GM12878 (cell line): ENCODE measurements at regions not wholly inside any gene's neighbourhood (a gene's known extent, or its start where the extent isn't known, plus 50 kb on each side); places are given as distances from the start of the nearest gene placed in this dataset.

Experiments used
- ATAC-seq: fragments of 200-7000 bp; cut with Tn5 transposase; 3 replicates; pipeline ENCODE4 v1.9.1; 2020; ENCODE audit warnings: mild to moderate bottlenecking, moderate library complexity
- BruUV-seq: library from RNA; stranded (reverse); fragments of 400-500 nt; replicated peaks from 2 replicates; lab custom pipeline; 2021; lab: Mats Ljungman, UMichigan
- CTCF ChIA-PET: fragments of 300-600 bp; sonication (Branson Sonifier 250); formaldehyde crosslinking; extraction: SDS; loops from one replicate; lab custom pipeline; 2021; ENCODE audit warnings: inconsistent platforms; lab: Yijun Ruan, JAX
- POLR2A ChIA-PET: fragments of 350-600 bp; formaldehyde crosslinking; extraction: SDS; loops from one replicate; lab custom pipeline; 2021; ENCODE audit warnings: inconsistent platforms; lab: Charles Lee
- RAD21 ChIA-PET: fragments of 300-600 bp; sonication (Branson Sonifier 250); formaldehyde crosslinking; loops from one replicate; lab custom pipeline; 2023; ENCODE audit warnings: antibody characterized with exemption; ENCODE audit not compliant: unreplicated experiment; lab: Charles Lee
- SMC1A ChIA-PET: fragments of 300-600 bp; sonication (Branson Sonifier 250); formaldehyde crosslinking; loops from one replicate; lab custom pipeline; 2023; ENCODE audit not compliant: unreplicated experiment, uncharacterized antibody; lab: Charles Lee
- DNase-seq: peaks from one replicate; pipeline ENCODE4 v3.0.0-alpha.2; 2011; ENCODE audit warnings: low read depth, low spot score
- FAIRE-seq: peaks from 3 replicates; lab custom pipeline; 2011; peaks lifted over from hg19 to GRCh38; lab: Jason Lieb, UNC
- H2AFZ ChIP-seq: 2 replicates; pipeline ENCODE4 v1.6.0; 2011; ENCODE audit warnings: low read depth, low read length, control low read depth; ENCODE audit not compliant: control insufficient read depth
- H3K27ac ChIP-seq: 2 replicates; pipeline ENCODE4 v1.5.1; 2011; ENCODE audit warnings: control low read depth; ENCODE audit not compliant: control insufficient read depth, insufficient read depth
- H3K27me3 ChIP-seq, 2 experiments: replicated peaks in 1 of 2; 2 replicates each; pipeline versions ENCODE4 v1.6.0 to v1.6.1; 2011; ENCODE audit warnings: low read length in 1 of 2; ENCODE audit not compliant: control insufficient read depth in 2 of 2, insufficient read depth in 2 of 2
- H3K36me3 ChIP-seq, 2 experiments: 2 replicates each; pipeline ENCODE4 v1.5.1; 2011; ENCODE audit warnings: low read length in 1 of 2; ENCODE audit not compliant: control insufficient read depth in 2 of 2, insufficient read depth in 2 of 2
- H3K4me1 ChIP-seq: 2 replicates; pipeline ENCODE4 v1.6.1; 2011; ENCODE audit warnings: mild to moderate bottlenecking, low read length, moderate library complexity, mixed read lengths; ENCODE audit not compliant: control insufficient read depth, insufficient read depth
- H3K4me2 ChIP-seq: 2 replicates; pipeline ENCODE4 v1.6.0; 2011; ENCODE audit warnings: control low read depth; ENCODE audit not compliant: control insufficient read depth, insufficient read depth
- H3K4me3 ChIP-seq: fragments of 200-600 bp; sonication (generic); 2 replicates; pipeline ENCODE4 v1.5.1; 2016
- H3K79me2 ChIP-seq: 2 replicates; pipeline ENCODE4 v1.6.0; 2011; ENCODE audit warnings: low read length; ENCODE audit not compliant: control insufficient read depth, insufficient read depth
- H3K9ac ChIP-seq: 2 replicates; pipeline ENCODE4 v1.8.0; 2011; ENCODE audit warnings: low read length, control low read depth, mixed read lengths; ENCODE audit not compliant: control insufficient read depth, insufficient read depth
- H3K9me3 ChIP-seq: replicated peaks from 3 replicates; pipeline ENCODE4 v1.5.1; 2011; ENCODE audit warnings: mild to moderate bottlenecking, low read length; ENCODE audit not compliant: control insufficient read depth, insufficient read depth
- H4K20me1 ChIP-seq: 2 replicates; pipeline ENCODE4 v1.6.0; 2011; ENCODE audit not compliant: control insufficient read depth, insufficient read depth
- E2F8 ChIP-seq: fragments of 450-650 bp; IDR thresholded peaks from 2 replicates; pipeline ENCODE4 v1.6.1; 2018; ENCODE audit warnings: mild to moderate bottlenecking, low read depth, moderate library complexity; ENCODE audit not compliant: partially characterized antibody
- FOXM1 ChIP-seq: IDR thresholded peaks from 2 replicates; pipeline ENCODE4 v1.6.1; 2012; ENCODE audit warnings: low read depth, mild to moderate bottlenecking, inconsistent platforms, low read length, moderate library complexity
- IRF3 ChIP-seq: fragments of 450-650 bp; IDR thresholded peaks from 2 replicates; pipeline ENCODE4 v1.6.1; 2014; ENCODE audit warnings: mild to moderate bottlenecking
- LARP7 ChIP-seq: fragments of 450-650 bp; IDR thresholded peaks from 2 replicates; pipeline ENCODE4 v1.6.1; 2017; ENCODE audit warnings: mild to moderate bottlenecking
- MYC ChIP-seq: IDR thresholded peaks from 2 replicates; pipeline ENCODE4 v1.6.1; 2011; ENCODE audit warnings: mild to moderate bottlenecking, low read length, moderate library complexity, inconsistent platforms; ENCODE audit not compliant: insufficient read depth, insufficient replicate concordance, insufficient read length, severe bottlenecking
- POLR2AphosphoS2 ChIP-seq: IDR thresholded peaks from 2 replicates; pipeline ENCODE4 v1.6.1; 2011; ENCODE audit warnings: low read depth, mild to moderate bottlenecking, low read length, improper control_type of control experiment, moderate library complexity
- RCOR1 ChIP-seq: conservative IDR thresholded peaks from 2 replicates; pipeline ENCODE4 v1.6.1; 2012; ENCODE audit warnings: low read depth, low read length, improper control_type of control experiment
- RELA ChIP-seq: fragments of 450-650 bp; IDR thresholded peaks from 2 replicates; pipeline ENCODE4 v1.8.0; 2014; ENCODE audit warnings: borderline replicate concordance; ENCODE audit not compliant: partially characterized antibody
- SMAD5 ChIP-seq: IDR thresholded peaks from 2 replicates; pipeline ENCODE4 v1.6.1; 2016; ENCODE audit warnings: antibody characterized with exemption, low read depth
- TARDBP ChIP-seq: IDR thresholded peaks from 2 replicates; pipeline ENCODE4 v1.6.1; 2016; ENCODE audit warnings: borderline replicate concordance
- TBL1XR1 ChIP-seq: IDR thresholded peaks from 2 replicates; pipeline ENCODE4 v1.6.1; 2012; ENCODE audit warnings: low read depth, low read length, improper control_type of control experiment
- whole genome bisulfite sequencing: methylation state at CpG from one replicate; pipeline ENCODE4 v1.1.6; 2016; ENCODE audit warnings: low lambda C conversion rate; ENCODE audit not compliant: insufficient replicate concordance, insufficient coverage; ENCODE audit errors: missing lambda C conversion rate; 5-methylcytosine and 5-hydroxymethylcytosine counted together
- in situ Hi-C: fragments of 300-500 bp; cut with MboI; formaldehyde crosslinking; loops from 9 replicates; pipeline ENCODE4 v1.14.3; 2018; ENCODE audit warnings: mixed read lengths
- intact Hi-C: fragments of 100-400 bp; cut with micrococcal nuclease; formaldehyde crosslinking; loops from one replicate; pipeline ENCODE4 v1.14.2; 2022; ENCODE audit not compliant: unreplicated experiment
- TF ChIP-seq, protein P1 (sequence below): fragments of 450-650 bp; IDR thresholded peaks from 2 replicates; pipeline ENCODE4 v1.6.1; 2017; ENCODE audit warnings: mild to moderate bottlenecking, moderate library complexity

DNA sequence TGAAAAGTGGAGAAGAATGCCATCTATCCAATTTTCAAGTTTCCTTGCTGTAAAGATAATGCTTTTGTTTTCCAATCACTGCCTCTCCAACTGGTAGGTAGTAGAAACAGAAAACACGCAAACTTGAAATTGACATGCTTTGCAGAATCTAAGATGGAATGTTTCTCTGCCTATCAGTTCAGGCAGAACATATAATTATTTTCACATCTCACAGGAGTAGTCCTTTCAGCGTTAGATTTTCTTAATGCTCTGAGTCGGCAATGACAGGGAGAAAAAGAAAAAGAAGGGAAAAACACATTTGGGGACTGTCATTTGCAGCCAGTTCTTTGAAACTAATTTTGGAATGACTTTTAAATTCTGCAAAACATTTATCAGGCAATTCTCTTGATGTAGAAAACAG, 818.7 kb upstream of the PTPRD start:
- Histone ChIP-seq H3K36me3 (no peaks in the 10 kb centered on the region), H4K20me1 (no peaks in the 10 kb centered on the region), H3K27me3 (no peaks in the 10 kb centered on the region), H3K9ac (no peak overlapping the region), H3K9me3 (no peaks in the 10 kb centered on the region), H3K4me3 (no peak overlapping the region), H2AFZ (no peak overlapping the region), H3K79me2 (no peaks in the 10 kb centered on the region), H3K4me1 (no peaks in the 10 kb centered on the region), H3K27ac (no peak overlapping the region), H3K4me2 (no peak overlapping the region)
- intact Hi-C loops, result loop anchor here (10.0 kb wide), 1 partner anchor 63 kb away; no protein-coding TSS in a partner anchor
- in situ Hi-C loops, result no loop called here
- CTCF ChIA-PET, result no interaction called here
- DNase-seq, result no peak
- no peak for FAIRE-seq
- ATAC-seq, result no peak
- 42% methylated on average over 3 of the region's 3 CpGs for WGBS
- POLR2A ChIA-PET, result no interaction called here
- SMC1A ChIA-PET, result no interaction called here
- RAD21 ChIA-PET, result no interaction called here
- TF ChIP-seq FOXM1, result no peak
- no peak for TF ChIP-seq MYC
- TF ChIP-seq TARDBP, result no peak
- TF ChIP-seq RELA, result no peak
- TF ChIP-seq, protein P1, sequence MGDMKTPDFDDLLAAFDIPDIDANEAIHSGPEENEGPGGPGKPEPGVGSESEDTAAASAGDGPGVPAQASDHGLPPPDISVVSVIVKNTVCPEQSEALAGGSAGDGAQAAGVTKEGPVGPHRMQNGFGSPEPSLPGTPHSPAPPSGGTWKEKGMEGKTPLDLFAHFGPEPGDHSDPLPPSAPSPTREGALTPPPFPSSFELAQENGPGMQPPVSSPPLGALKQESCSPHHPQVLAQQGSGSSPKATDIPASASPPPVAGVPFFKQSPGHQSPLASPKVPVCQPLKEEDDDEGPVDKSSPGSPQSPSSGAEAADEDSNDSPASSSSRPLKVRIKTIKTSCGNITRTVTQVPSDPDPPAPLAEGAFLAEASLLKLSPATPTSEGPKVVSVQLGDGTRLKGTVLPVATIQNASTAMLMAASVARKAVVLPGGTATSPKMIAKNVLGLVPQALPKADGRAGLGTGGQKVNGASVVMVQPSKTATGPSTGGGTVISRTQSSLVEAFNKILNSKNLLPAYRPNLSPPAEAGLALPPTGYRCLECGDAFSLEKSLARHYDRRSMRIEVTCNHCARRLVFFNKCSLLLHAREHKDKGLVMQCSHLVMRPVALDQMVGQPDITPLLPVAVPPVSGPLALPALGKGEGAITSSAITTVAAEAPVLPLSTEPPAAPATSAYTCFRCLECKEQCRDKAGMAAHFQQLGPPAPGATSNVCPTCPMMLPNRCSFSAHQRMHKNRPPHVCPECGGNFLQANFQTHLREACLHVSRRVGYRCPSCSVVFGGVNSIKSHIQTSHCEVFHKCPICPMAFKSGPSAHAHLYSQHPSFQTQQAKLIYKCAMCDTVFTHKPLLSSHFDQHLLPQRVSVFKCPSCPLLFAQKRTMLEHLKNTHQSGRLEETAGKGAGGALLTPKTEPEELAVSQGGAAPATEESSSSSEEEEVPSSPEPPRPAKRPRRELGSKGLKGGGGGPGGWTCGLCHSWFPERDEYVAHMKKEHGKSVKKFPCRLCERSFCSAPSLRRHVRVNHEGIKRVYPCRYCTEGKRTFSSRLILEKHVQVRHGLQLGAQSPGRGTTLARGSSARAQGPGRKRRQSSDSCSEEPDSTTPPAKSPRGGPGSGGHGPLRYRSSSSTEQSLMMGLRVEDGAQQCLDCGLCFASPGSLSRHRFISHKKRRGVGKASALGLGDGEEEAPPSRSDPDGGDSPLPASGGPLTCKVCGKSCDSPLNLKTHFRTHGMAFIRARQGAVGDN, result no peak
- TF ChIP-seq TBL1XR1, result no peak
- TF ChIP-seq SMAD5, result no peak
- no peak for TF ChIP-seq E2F8
- TF ChIP-seq RCOR1, result no peak
- no peak for TF ChIP-seq IRF3
- no peak for TF ChIP-seq POLR2AphosphoS2
- no peak for TF ChIP-seq LARP7
- no TSS peak for BruUV-seq
